Hematopoietic multipotent progenitor cell treated with erythropoietin and hydrocortisone succinate and interleukin-3 and kit ligand, for 6 days (in vitro differentiated cells): ENCODE measurements at regions not wholly inside any gene's neighbourhood (a gene's known extent, or its start where the extent isn't known, plus 50 kb on each side); places are given as distances from the start of the nearest gene placed in this dataset.

Experiments
- DNase-seq: peaks from one replicate; pipeline ENCODE4 v3.0.0-alpha.2; 2015

DNA sequence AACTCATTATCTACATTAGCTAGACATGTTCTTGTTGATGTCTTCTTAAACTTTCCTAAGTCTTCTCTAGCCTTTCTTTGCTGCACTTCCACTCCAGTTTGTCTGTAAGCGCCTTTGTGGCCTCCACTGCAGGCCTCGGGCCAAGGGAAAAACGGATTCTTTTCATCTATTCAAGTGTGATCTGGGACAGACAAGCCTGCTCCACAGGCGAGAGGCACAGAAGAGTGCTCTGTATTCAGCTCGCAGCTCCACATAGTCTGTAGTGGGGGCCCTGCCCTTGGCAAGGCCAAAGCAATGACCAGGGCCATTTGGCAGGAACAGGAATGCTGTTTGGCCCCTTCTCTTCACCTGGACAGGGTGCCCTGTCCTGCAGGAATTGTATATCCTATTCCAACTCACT lies 84.1 kb upstream of the BARX2 start:
- no peak for DNase-seq

DNA sequence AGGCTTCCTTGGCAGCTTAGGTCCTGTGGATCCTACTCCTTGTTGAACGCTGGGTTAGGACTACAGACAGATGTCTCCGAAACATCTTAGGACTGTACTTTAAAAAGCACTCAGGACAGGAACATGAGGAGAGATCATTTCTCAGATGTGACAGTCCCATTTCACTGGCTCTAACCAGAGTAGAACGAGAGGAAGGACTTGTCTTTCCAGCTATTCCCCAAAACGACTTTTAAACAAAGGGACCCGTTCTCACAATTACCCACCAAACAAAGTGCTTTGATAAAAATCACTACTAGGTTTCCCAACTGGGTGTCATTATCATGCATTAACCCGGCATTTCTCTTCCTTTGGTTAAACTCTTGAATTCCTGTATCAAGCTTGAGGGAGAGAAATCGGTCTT lies 84.7 kb upstream of the BARX2 start:
- no peak for DNase-seq

DNA sequence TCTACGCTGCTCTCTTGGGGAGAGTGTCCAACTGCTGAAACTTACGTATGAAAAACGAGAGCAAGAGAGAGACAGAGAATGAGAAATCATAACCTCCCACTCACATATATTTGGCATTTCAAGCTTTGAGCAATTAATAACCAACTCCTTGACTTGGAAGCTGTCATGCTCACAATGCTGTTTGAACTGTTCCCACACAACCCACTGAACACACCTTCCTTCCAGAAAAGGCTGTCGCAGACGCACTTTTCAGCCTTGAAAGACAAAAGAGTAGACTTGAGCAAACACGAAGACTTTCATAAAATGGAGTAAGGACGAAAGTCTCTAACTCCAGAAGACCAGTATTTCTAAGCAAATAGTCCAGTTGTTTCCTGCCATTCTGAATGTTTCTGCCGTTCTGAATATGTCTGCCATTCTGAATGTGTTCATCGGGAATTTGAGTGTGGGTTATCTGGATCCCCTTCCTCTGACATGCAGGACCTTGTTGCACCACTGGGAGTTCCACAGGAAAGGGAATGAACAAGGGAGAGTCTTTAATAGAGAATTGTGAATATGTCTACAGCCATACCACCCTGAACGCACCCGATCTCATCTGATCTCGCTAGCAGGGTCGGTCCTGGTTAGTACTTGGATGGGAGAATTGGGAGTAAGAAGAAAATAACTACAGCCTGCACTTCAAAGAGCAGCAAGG lies 86.2 kb upstream of the BARX2 start:
- DNase-seq: no peak

DNA sequence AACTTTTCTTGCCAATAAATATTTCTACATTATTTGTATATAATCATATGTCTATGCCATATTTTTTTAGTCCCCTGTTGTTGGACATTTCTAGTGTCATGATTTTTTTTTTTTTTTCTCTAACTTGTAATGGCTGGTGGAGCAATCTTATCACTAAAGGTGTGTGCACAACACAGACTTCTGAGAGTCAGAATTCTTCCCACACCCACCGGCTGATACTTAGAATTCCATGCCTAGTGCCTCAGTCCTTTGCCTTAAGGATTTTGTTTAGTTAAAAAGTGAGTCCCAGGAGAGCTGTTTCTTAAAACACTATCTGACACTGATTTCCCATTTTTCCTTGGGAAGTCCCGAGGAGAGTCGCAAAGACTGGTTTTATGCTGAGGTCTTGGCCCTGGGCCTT lies 87.7 kb upstream of the BARX2 start:
- DNase-seq: no peak

DNA sequence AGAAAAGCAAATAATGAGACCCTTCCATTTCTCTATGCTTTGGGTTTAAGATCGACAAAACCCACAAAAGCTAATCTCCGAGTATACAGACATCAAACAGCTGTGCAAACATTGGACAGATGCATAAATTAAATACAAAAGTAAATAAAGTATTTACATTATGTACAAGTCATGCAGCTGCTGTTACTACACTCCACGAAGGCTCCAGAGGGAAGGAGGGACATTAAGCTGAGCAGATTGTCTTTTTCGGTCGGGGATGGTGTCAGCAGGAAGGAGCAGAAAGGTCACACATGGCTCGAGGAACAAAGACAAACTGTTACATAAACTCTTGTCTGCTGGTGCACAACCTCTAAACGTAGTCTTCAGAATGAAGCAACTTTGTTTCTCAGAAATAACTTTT lies 88.8 kb upstream of the BARX2 start:
- no peak for DNase-seq

DNA sequence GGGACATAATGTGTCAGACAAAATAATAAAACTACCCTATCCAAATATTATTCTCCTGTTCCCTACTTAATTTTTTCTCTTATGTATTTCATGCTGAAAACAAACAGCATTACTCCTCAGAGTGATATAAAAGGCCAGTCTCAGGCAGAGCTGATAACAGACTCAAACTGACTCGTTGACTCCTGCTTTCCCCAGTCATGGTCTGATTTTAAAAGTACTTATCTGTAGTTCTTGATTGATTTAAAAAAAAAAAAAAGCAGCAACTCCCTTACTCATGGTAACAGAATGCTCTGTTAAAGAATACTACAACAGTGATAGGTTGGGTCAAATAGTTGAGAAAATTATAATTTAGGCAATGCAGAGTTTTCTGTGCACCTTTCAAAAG lies 90.3 kb upstream of the BARX2 start:
- DNase-seq: peak; percentile 26

DNA sequence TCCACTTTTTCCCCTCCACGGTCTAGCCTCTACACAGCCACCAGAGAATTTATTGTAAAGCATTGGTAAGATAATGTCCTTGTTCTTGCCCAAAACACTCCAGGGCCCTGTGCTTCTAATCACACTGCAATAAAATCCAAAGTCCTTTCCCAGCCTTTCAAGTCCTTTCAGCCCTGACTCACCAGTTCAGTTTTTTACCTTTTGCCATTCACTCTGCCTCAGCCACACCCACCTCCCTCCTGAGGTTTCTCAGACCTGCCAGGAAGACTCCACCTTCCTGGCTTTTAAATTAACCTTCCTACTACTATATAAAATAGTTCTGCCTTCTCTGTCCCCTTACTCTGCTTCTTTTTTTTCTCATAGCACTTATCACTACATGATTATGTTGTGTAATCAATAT lies 91.0 kb upstream of the ARHGAP32 start:
- DNase-seq: no peak

DNA sequence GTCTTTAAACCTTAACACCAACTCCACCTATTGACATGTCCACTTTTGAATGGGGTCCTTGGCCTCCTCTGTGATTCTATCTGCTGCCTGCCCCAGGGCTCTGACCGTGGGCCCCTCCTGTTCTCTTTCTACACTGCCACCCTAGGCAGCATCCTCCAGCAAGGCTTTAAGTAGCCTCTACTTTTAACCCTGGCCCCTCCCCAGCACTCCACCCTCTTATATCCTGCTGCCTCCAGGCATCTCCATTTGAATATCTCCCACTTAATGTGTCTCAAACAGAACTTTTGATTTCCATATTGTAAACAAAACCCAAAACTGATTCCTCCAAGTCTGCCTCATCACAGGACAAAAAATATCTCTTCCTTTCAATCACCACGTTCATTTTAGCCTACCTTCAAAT lies 90.5 kb upstream of the ARHGAP32 start:
- no peak for DNase-seq

DNA sequence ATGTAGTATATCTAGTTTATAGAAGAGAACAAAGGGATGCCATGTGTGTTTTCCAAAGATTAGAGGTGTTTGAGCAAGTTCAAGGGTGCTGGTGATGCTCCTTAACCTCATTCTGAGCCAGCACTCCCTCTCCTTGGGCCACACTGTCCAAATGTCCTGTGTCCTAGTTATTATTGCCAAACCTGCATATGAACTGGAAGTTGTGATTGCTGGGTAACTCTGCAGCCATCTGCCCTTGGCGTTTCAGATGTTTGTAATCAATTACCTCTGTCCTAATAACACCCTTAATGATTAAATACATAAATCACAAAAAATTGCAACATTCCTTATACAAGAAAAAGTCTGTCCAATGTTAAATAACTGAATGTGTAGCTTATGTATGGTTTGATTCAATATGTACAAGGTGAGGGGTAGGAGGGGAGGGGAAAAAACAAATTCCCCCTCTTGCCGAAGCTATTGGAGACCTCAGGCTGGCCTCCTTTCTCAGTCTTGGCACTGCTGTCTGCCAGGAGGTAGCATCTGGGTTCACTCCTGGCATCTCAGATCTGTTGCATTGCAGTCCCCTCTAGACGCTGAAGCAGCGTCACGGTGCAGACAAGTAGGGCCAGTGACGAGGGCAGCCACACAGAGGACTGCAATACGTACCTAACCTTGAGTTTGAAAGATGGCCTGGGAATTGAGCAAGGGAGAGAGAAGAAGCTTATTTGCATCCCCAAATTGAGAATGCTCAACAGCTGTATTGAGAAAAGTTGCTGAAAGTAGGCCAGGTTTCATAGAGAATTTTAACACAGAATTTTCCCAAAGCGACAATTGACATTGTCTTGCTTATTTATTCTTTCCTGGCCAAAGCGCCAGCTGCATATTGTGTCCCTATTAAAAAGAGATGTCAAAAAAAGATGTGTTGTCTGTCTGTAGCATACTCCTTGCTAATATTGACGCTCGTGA lies 89.6 kb upstream of the ARHGAP32 start:
- no peak for DNase-seq

DNA sequence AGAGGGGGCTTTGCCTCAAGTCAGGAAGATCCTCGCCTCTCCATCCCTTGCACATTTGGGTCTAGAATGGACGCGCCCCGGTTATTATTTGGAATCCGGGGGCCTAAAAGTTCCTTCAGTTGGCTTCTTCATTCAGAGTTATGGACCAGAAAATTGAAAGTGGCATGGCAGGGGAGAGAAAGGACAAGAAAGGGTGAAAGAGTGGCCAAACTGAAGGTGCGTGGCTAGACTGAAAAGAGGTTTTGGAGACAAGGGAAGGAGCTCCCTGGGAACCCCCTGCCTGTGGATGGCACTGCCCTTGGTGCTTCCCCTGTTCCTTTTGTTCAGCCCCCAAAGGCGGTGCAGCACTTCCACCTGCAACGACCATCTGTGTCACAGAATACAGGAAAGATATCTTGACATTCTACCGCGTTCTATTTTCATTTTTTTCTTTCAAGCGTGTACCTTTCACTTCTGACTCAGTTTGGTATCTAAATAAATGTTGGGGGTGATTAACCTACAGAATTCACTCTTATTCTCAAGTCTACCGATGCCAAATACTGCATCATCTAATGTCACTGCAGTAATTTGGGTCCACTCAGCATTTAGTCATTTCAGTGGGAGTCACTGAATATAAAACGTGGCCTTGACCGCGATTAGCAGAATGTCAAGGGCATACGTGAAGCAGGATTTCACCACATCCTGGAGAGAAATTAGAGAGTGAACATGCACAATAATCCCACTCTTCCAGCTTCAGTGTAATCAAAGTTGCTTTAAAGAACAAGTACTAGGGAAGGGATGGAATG lies 88.1 kb upstream of the ARHGAP32 start:
- peak; percentile 30 for DNase-seq

DNA sequence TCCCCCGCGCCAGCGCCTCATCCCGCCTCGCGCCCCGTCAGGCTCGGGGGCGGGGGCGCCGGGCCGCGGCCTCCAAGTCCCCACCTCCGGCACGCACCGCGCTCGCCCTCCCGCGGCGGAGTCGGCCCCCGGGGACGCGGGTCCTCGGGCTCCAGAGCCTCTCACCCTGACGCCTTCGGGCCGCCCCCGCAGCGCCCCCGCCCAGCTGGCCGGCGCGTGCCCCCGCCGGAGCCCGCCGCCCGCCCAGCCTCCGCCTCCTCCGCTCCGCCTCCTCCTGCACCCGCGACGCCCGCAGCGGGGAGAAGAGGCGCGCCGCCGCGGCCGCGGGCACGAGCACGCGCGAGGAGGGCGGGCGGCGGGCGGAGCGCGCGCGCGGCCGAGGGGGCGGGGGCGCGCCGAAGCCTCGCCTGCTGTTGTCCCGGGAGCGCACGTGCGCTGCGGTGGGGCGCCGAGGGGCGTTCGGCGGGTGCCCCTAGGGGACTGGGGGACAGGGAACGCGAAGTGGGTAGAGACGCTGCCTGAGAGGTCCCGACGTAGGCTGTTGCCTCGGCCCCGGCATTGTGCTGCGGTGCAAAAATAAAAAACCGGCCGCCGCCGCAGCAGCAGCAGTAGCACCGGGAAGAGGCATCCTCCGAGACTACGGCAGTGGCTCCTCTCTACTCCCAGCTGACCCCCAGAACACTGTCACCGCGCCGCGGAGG lies 87.4 kb upstream of the ARHGAP32 start:
- DNase-seq: peak; percentile 78

DNA sequence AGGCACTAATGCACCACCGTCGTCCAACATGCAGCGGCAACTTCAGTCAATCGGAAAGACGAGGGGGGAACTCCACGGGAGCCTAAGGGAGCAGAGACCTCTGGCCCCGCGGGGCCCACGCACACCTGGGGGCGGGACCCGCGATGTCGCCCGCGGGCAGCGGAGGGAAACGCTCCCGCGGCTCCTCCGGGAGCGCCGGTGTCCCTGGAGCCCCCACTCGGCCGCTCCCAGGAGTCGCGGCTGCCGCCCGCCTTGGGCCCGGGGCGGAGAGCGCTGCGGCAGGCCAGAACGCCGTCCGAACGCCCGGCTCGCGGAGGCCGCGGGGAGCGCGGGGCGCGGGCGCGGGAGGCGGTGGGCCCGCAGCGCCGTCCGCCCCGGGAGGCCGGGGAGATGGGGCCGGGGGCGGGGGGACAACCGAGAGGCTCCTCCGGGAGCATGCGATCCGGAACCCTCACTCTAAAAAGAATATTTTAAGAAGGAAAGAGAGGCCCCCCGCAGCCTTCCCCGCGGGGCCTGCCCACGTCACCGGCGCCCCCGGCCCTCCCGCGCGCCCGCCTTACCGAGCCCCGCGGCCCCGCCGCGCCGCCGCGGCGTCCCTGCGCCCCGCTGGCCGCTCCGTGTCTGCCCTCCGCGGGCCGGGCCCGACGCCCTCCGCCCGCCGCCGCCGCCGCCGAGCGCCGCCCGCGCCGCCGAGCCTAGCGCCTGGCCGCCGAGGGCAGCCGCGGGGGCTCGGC lies 86.6 kb upstream of the ARHGAP32 start:
- peak; percentile 21 for DNase-seq

DNA sequence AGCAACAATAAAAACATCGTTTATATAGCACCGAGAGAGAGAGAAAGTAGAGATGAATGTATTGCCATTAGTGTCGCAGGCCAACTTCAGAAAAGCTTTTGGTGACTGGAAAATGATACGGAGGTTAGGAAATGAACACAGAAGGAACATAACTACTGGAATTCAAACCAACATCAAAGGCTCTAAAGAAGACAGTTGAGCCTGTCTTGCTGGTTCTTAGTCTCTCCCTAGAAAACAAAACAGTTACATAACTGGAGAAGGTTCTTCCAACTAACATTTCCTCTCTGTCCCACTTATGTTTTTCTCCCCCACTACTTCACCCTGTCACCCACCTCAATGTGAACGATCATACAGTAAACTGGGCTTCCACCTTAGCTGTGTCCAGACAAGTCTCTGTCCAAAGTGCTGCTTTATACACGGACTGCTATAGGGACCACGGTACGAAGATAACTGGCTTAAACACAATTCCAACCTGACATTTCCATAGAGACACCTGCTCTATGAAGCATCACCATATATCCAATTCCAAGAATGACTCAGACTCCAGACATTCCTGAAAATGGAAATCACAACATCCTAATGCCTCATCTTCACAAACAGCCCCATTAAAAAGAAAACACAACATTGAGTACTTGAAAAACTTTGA lies 85.2 kb upstream of the ARHGAP32 start:
- peak; percentile 11 for DNase-seq

DNA sequence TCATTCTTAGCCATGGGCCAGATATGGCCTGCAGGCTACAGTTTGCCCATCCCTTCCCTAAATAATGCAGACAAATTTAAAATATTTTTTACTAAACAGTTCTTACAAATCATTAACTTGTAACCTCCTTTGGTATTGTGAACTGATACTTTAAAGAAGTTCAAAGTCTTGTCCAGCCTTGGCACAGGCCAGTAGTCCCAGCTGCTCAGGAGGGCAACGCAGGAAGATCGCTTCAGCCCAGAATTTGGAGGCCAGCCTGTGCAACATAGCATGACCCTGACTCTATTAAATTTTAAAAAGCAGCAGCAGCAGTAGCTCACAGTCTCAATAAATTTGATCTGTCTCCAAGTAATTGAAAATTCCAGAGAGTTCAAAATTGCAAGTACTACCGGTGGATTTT lies 83.7 kb upstream of the ARHGAP32 start:
- DNase-seq: no peak

DNA sequence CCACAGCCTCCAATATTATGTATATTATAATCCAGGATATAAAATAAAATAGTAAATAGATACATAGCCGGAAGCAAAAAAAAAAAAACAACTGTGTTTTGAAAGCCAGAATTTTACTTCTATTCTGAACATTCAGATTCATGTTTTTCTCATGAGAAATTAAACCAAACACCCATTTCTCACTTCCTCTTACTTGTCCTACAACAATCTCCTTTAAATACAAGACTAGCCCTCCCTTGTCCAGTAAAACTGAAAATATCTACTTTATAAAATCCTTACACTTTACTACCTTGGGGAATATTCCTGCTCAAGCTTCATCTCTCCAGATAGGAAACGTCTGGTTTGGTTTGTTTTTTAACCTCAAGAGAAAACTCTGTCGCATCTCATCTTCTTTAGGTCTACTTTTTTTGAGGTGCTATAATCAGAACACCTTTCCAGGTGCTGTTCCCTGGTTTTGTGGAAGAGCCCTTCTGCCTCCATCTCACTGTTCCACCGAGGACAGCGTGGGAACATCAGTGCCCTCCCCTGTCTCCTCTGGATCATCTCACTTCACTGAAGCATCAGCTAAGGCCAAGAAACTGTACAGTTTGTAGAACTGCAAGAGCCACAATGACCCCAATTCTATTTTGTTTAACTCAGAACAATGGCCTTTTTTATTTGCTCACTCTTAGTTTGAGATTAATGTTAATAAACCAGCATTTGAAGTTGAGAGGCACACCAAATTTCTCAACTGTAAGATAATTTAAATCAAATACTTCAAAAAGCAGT lies 82.0 kb upstream of the ARHGAP32 start:
- DNase-seq: no peak

DNA sequence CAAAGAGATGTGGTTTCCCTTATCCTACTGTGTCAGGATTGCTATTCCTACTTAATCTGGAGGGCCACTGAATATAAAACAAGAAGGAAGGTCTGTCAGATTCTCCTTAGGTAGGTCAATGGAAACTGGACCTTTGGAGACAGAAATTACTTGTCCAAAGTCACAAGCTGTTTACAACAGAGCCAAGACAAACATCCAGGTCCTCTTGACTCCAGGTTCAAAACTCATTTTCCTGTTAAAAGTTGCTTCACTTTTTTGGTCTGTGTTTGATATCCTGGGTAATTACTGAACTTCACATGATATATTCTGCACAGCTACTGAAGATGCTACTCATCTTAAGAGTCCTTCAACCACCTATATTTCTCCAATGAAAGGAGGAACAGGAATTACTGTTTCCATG lies 81.2 kb upstream of the ARHGAP32 start:
- no peak for DNase-seq

DNA sequence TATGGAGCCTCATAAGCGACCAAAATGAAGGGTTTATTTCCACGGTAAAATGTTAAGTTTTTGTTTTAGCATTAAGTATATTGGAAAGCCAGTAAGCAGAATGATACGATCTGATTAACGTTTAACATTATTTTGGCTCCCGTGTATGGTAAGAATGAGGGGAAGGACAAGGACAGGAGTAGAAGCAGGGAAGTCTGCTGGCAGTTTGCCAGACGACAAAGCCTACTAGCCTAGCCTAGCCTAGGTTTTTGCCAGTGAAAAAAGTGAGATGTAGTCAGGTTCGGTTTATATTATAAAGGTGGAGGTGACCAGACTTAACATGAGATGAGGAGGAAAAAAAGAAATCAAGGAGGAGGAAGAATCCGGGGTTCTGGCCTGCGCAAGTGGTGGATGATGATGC lies 78.9 kb upstream of the ARHGAP32 start:
- DNase-seq: no peak

DNA sequence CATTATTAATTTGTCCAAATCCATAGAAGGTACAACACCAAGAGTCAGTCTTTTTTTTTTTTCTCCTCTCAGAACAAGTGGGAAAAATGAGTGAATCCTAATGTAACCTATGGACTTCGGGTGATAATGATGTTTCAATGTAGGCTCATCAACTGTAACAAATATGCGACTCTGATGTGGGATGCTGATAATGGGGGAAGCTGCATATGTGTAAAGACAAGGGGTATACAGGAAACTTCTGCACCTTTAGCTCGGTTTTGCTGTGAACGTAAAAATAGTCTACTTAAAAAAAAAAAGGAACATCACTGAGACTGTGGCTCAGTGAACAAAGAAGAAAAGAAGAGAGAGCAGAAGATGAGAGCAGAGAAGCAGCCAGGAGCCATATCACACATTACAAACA lies 78.3 kb upstream of the ARHGAP32 start:
- DNase-seq: no peak

DNA sequence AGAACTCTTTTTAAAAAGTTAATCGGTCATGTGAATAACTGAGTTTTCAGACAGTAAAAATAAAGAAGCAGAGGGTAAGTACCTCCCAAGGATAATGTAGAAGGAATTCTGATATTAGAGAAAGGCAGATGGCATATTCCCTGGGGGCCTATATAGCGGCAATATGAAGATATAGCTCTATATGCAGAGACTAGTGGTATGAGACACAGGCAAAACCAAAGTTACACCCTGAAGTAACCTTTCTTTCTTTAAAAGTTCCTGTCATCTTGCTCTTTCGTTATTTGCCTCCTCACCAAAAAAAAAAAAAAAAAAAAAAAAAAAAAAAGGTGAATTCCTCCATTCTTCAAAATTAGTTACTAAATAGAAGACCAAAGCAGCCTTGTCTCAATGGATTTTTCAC lies 76.2 kb upstream of the ARHGAP32 start:
- DNase-seq: no peak

DNA sequence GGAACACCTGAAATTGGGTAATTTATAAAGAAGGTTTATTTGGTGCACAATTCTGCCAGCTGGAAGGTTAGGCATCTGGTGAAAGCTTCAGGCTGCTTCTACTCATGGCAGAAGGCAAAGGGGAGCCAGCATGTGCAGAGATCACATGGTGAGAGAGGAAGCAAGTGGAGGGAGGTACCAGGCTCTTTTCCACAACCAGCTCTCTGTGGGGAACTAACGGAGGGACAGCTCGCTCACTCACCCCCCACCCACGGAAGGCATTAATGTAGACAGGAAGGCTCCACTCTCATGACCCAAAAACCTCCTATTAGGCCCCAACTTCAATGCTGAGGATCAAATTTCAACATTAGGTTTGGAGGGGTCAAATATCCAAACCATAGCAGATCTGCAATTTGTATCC lies 75.6 kb upstream of the ARHGAP32 start:
- DNase-seq: no peak

DNA sequence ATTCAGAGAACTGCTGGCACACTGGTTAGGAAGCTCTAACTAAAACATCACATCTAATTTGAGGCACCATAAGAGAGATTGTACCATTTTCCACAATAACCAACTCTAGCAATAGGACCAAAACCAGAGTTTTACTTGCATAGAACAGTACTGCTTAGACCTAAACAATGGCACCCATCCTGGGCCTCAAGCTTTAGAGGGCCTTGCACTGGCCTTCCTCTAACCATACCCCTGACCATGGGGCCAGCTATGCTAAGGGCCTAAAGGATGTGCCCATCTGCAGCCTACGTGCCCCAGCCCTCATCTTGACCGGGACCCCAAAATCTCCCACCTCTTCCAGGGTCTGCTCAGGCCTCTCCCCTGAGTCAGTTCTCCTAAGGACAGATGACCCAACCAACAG lies 74.4 kb upstream of the ARHGAP32 start:
- DNase-seq: no peak
